Stimulated activated naive CD8-positive, alpha-beta T cell treated with anti-CD3 and anti-CD28 coated beads, Interleukin-15, amount 100 ng/mL, for 72 hours (primary cell): ENCODE measurements at regions not wholly inside any gene's neighbourhood (a gene's known extent, or its start where the extent isn't known, plus 50 kb on each side); places are given as distances from the start of the nearest gene placed in this dataset.
"Not testable (repeated sequence)": the region's sequence is repeated elsewhere in the genome, so short reads cannot be mapped to it uniquely, and the experiment has no call there.

Experiments
- ATAC-seq: fragments of 150-1000 bp; cut with Tn5 transposase; 2 replicates; pipeline ENCODE4 v1.10.0; 2021; ENCODE audit warnings: mild to moderate bottlenecking, moderate library complexity
- DNase-seq, 2 donors: peaks; one replicate each; pipeline ENCODE4 v3.0.0; 2021 to 2022
- H3K27ac Mint-ChIP-seq, 2 donors: one replicate each; pipeline ENCODE4 v1.8.0; 2022; ENCODE audit warnings: mild to moderate bottlenecking in 2 of 2, mixed read lengths in 2 of 2, moderate library complexity in 2 of 2
- H3K27me3 Mint-ChIP-seq: one replicate; pipeline ENCODE4 v1.8.0; 2022; ENCODE audit warnings: mixed read lengths
- H3K4me1 Mint-ChIP-seq: one replicate; pipeline ENCODE4 v1.8.0; 2022; ENCODE audit warnings: mild to moderate bottlenecking, mixed read lengths
- H3K4me3 Mint-ChIP-seq, 2 donors: one replicate each; pipeline ENCODE4 v1.8.0; 2022; ENCODE audit warnings: mild to moderate bottlenecking in 2 of 2, mixed read lengths in 2 of 2, moderate library complexity in 1 of 2
- H3K9me3 Mint-ChIP-seq, 2 donors: one replicate each; pipeline ENCODE4 v1.8.0; 2022; ENCODE audit warnings: mixed read lengths in 2 of 2

GRCh38 chr22:10723966-10724365, 4804.0 kb upstream of the OR11H1 start:
- not testable (repeated sequence) for H3K4me1 Mint-ChIP-seq, H3K27ac Mint-ChIP-seq, ATAC-seq, DNase-seq, H3K4me3 Mint-ChIP-seq, H3K27me3 Mint-ChIP-seq
- H3K9me3 Mint-ChIP-seq = peaks cover 92 to 94% of the 10 kb centered on the region in 2 donors

GRCh38 chr22:10727393-10727792, 4800.6 kb upstream of the OR11H1 start:
- Mint-ChIP-seq H3K9me3 (peaks cover 82 to 83% of the 10 kb centered on the region in 2 donors), H3K27ac (no peak overlapping the region), H3K4me3 (no peak overlapping the region), H3K27me3 (no peaks in the 10 kb centered on the region), H3K4me1 (no peaks in the 10 kb centered on the region)
- ATAC-seq (no peak), DNase-seq (no peak)

GRCh38 chr22:10729979-10730378, 4798.0 kb upstream of the OR11H1 start:
- not testable (repeated sequence) for H3K4me3 Mint-ChIP-seq, ATAC-seq, H3K27ac Mint-ChIP-seq, DNase-seq, H3K4me1 Mint-ChIP-seq, H3K27me3 Mint-ChIP-seq
- H3K9me3 Mint-ChIP-seq = peaks cover 63 to 66% of the 10 kb centered on the region in 2 donors

- not testable (repeated sequence) for H3K27ac Mint-ChIP-seq, DNase-seq
Measured at GRCh38 chr22:10730706-10731105, 4797.3 kb upstream of the OR11H1 start.

GRCh38 chr22:10731246-10731974, 4796.6 kb upstream of the OR11H1 start:
- not testable (repeated sequence) for H3K4me3 Mint-ChIP-seq, ATAC-seq, H3K27ac Mint-ChIP-seq, H3K4me1 Mint-ChIP-seq, DNase-seq, H3K27me3 Mint-ChIP-seq
- peaks cover 53 to 57% of the 10 kb centered on the region in 2 donors for H3K9me3 Mint-ChIP-seq

More at GRCh38 chr22:10730706-10731105, 4797.3 kb upstream of the OR11H1 start:
- ATAC-seq, H3K4me1 Mint-ChIP-seq, H3K4me3 Mint-ChIP-seq, H3K27me3 Mint-ChIP-seq: not testable (repeated sequence)
- peaks cover 57 to 63% of the 10 kb centered on the region in 2 donors for H3K9me3 Mint-ChIP-seq

GRCh38 chr22:10735075-10735474, 4792.9 kb upstream of the OR11H1 start:
- not testable (repeated sequence) for H3K27ac Mint-ChIP-seq, H3K4me3 Mint-ChIP-seq, H3K4me1 Mint-ChIP-seq, DNase-seq, ATAC-seq, H3K27me3 Mint-ChIP-seq
- H3K9me3 Mint-ChIP-seq = peaks cover 48 to 50% of the 10 kb centered on the region in 2 donors

- not testable (repeated sequence) for H3K27me3 Mint-ChIP-seq, H3K4me3 Mint-ChIP-seq, DNase-seq, ATAC-seq, H3K27ac Mint-ChIP-seq, H3K4me1 Mint-ChIP-seq
- H3K9me3 Mint-ChIP-seq = peaks cover 40 to 53% of the 10 kb centered on the region in 2 donors
Measured at GRCh38 chr22:10736879-10737278, 4791.1 kb upstream of the OR11H1 start.

- not testable (repeated sequence) for H3K4me1 Mint-ChIP-seq, ATAC-seq, H3K27ac Mint-ChIP-seq, H3K27me3 Mint-ChIP-seq, H3K4me3 Mint-ChIP-seq, DNase-seq
- peaks cover 38 to 55% of the 10 kb centered on the region in 2 donors for H3K9me3 Mint-ChIP-seq
Measured at GRCh38 chr22:10737931-10738330, 4790.1 kb upstream of the OR11H1 start.

- H3K9me3 Mint-ChIP-seq = peaks cover 39 to 67% of the 10 kb centered on the region in 2 donors
- H3K4me3 Mint-ChIP-seq = no peak overlapping the region
- no peaks in the 10 kb centered on the region for H3K4me1 Mint-ChIP-seq
- DNase-seq (no peak), ATAC-seq (peak; percentile 41)
- H3K27me3 Mint-ChIP-seq = no peaks in the 10 kb centered on the region
- no peak overlapping the region for H3K27ac Mint-ChIP-seq
Measured at GRCh38 chr22:10741210-10741609, 4786.8 kb upstream of the OR11H1 start.

- H3K9me3 Mint-ChIP-seq = peaks cover 44 to 71% of the 10 kb centered on the region in 2 donors
- H3K27me3 Mint-ChIP-seq, H3K27ac Mint-ChIP-seq, DNase-seq, H3K4me1 Mint-ChIP-seq, H3K4me3 Mint-ChIP-seq: not testable (repeated sequence)
- peak; percentile 82 for ATAC-seq
Measured at GRCh38 chr22:10741776-10742630, 4786.0 kb upstream of the OR11H1 start.

GRCh38 chr22:10746382-10746781, 4781.6 kb upstream of the OR11H1 start:
- not testable (repeated sequence) for H3K27ac Mint-ChIP-seq, H3K27me3 Mint-ChIP-seq, ATAC-seq, DNase-seq, H3K4me3 Mint-ChIP-seq, H3K4me1 Mint-ChIP-seq
- H3K9me3 Mint-ChIP-seq = peaks cover 27 to 43% of the 10 kb centered on the region in 2 donors

- not testable (repeated sequence) for H3K27me3 Mint-ChIP-seq, H3K27ac Mint-ChIP-seq, ATAC-seq, H3K4me3 Mint-ChIP-seq, H3K4me1 Mint-ChIP-seq, DNase-seq
- H3K9me3 Mint-ChIP-seq = peaks cover 31 to 45% of the 10 kb centered on the region in 2 donors
Measured at GRCh38 chr22:10747227-10747626, 4780.8 kb upstream of the OR11H1 start.

- not testable (repeated sequence) for H3K27ac Mint-ChIP-seq, H3K27me3 Mint-ChIP-seq, DNase-seq, H3K4me1 Mint-ChIP-seq, H3K4me3 Mint-ChIP-seq, ATAC-seq
- H3K9me3 Mint-ChIP-seq = peaks cover 31 to 32% of the 10 kb centered on the region in 2 donors
Measured at GRCh38 chr22:10748751-10749150, 4779.2 kb upstream of the OR11H1 start.

GRCh38 chr22:10749423-10749822, 4778.6 kb upstream of the OR11H1 start:
- H3K9me3 Mint-ChIP-seq = peaks cover 30 to 32% of the 10 kb centered on the region in 2 donors
- not testable (repeated sequence) for DNase-seq, H3K4me1 Mint-ChIP-seq, H3K4me3 Mint-ChIP-seq, H3K27ac Mint-ChIP-seq, H3K27me3 Mint-ChIP-seq
- ATAC-seq = peak; percentile 40

GRCh38 chr22:10753566-10753965, 4774.4 kb upstream of the OR11H1 start:
- peaks cover 27 to 34% of the 10 kb centered on the region in 2 donors for H3K9me3 Mint-ChIP-seq
- H3K4me3 Mint-ChIP-seq, DNase-seq, H3K4me1 Mint-ChIP-seq, H3K27ac Mint-ChIP-seq, H3K27me3 Mint-ChIP-seq, ATAC-seq: not testable (repeated sequence)

- H3K27ac Mint-ChIP-seq, H3K4me1 Mint-ChIP-seq, H3K4me3 Mint-ChIP-seq, H3K27me3 Mint-ChIP-seq, DNase-seq, ATAC-seq: not testable (repeated sequence)
- H3K9me3 Mint-ChIP-seq = peaks cover 21 to 28% of the 10 kb centered on the region in 2 donors
Measured at GRCh38 chr22:10755350-10755749, 4772.6 kb upstream of the OR11H1 start.
